ENCODE measurements at regions not wholly inside any gene's neighbourhood (a gene's known extent, or its start where the extent isn't known, plus 50 kb on each side); places are given as distances from the start of the nearest gene placed in this dataset.

GRCh38 chr7:106163257-106163656 lies 51.1 kb upstream of the SYPL1 start:
- DNase-seq: no peak

All from fibroblast of skin of right biceps (primary cell).